ENCODE measurements at regions not wholly inside any gene's neighbourhood (a gene's known extent, or its start where the extent isn't known, plus 50 kb on each side); places are given as distances from the start of the nearest gene placed in this dataset.

- DNase-seq (ENCODE audit: low read depth), result no peak
- POLR2A ChIA-PET, result no interaction called here
- TF ChIP-seq CTCF (IDR thresholded peaks at IDR 0.05; ENCODE audit: insufficient read depth, low read depth, low read length), result no peak
- no peaks in the 10 kb centered on the region for H3K36me3 ChIP-seq (ENCODE audit: control insufficient read depth, insufficient read depth, low read length)
- CTCF ChIA-PET, result no interaction called here
- H3K27me3 ChIP-seq (ENCODE audit: control insufficient read depth, insufficient read depth, low read length), result no peaks in the 10 kb centered on the region
- no peak overlapping the region for H3K4me3 ChIP-seq (ENCODE audit: low read depth, low read length)
Measured at GRCh38 chr12:77368379-77368778, 303.0 kb upstream of the E2F7 start.

- no peak for DNase-seq (ENCODE audit: low read depth)
- Histone ChIP-seq H3K27me3 (ENCODE audit: control insufficient read depth, insufficient read depth, low read length) (no peaks in the 10 kb centered on the region), H3K4me3 (ENCODE audit: low read depth, low read length) (no peak overlapping the region), H3K36me3 (ENCODE audit: control insufficient read depth, insufficient read depth, low read length) (no peaks in the 10 kb centered on the region)
- CTCF ChIA-PET, result interaction anchor here (0.6 kb wide), 1 partner anchor 97 kb away, joined by 3 read pairs; no protein-coding TSS in a partner anchor
- TF ChIP-seq CTCF (IDR thresholded peaks at IDR 0.05; ENCODE audit: insufficient read depth, low read depth, low read length), result no peak
- POLR2A ChIA-PET, result no interaction called here
Measured at GRCh38 chr12:77366616-77367015, 301.2 kb upstream of the E2F7 start.

- no peak for DNase-seq (ENCODE audit: low read depth)
- TF ChIP-seq CTCF (IDR thresholded peaks at IDR 0.05; ENCODE audit: insufficient read depth, low read depth, low read length), result no peak
- Histone ChIP-seq H3K4me3 (ENCODE audit: low read depth, low read length) (no peak overlapping the region), H3K36me3 (ENCODE audit: control insufficient read depth, insufficient read depth, low read length) (no peaks in the 10 kb centered on the region), H3K27me3 (ENCODE audit: control insufficient read depth, insufficient read depth, low read length) (no peaks in the 10 kb centered on the region)
- ChIA-PET CTCF (no interaction called here), POLR2A (no interaction called here)
Measured at GRCh38 chr12:77364400-77364799, 299.0 kb upstream of the E2F7 start.

GRCh38 chr12:77362509-77363210 lies 297.3 kb upstream of the E2F7 start:
- CTCF ChIA-PET, result no interaction called here
- no peak for DNase-seq (ENCODE audit: low read depth)
- no peak for TF ChIP-seq CTCF (IDR thresholded peaks at IDR 0.05; ENCODE audit: insufficient read depth, low read depth, low read length)
- H3K27me3 ChIP-seq (ENCODE audit: control insufficient read depth, insufficient read depth, low read length), result no peaks in the 10 kb centered on the region
- no peaks in the 10 kb centered on the region for H3K36me3 ChIP-seq (ENCODE audit: control insufficient read depth, insufficient read depth, low read length)
- H3K4me3 ChIP-seq (ENCODE audit: low read depth, low read length), result no peak overlapping the region
- POLR2A ChIA-PET, result no interaction called here

- H3K36me3 ChIP-seq (ENCODE audit: control insufficient read depth, insufficient read depth, low read length), result no peaks in the 10 kb centered on the region
- DNase-seq (ENCODE audit: low read depth), result no peak
- H3K4me3 ChIP-seq (ENCODE audit: low read depth, low read length), result no peak overlapping the region
- no peak for TF ChIP-seq CTCF (IDR thresholded peaks at IDR 0.05; ENCODE audit: insufficient read depth, low read depth, low read length)
- ChIA-PET POLR2A (no interaction called here), CTCF (interaction anchor here (0.8 kb wide), 1 partner anchor 21 kb away, joined by 3 read pairs; no protein-coding TSS in a partner anchor)
- no peaks in the 10 kb centered on the region for H3K27me3 ChIP-seq (ENCODE audit: control insufficient read depth, insufficient read depth, low read length)
Measured at GRCh38 chr12:77357655-77358054, 292.3 kb upstream of the E2F7 start.
